ENCODE measurements at regions not wholly inside any gene's neighbourhood (a gene's known extent, or its start where the extent isn't known, plus 50 kb on each side); places are given as distances from the start of the nearest gene placed in this dataset.

DNA sequence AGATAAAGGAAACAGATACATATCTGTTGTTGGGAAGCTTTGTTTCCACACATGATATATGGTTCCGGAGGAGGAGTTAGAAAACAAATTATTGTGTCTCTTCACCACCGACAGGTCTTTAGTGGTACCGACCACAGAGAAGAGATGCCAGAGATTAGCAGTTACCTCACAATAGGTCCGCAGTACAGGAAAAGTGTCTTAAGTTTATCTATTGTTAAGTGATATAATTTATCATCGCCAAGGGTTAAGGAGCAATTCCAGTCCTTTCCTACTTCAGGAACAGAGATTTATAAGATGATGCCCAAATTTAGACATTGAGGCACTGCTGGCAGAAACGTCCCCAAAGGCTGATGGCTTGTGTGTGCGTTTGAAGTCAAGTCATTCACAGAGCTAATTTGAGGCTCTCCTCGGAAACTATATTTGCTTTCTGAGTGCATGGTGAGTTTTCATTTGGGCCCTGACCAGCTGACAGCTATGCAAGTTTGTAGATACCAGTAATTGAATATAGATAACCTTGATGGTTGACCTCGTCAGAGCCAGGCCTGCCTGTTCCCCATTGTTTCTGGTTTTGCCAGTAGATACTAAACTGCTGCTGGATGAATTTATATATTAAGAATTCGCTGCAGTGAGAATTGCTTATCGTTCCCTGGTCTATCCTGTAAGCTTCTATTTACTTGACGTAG lies 196.4 kb upstream of the IRX3 start:
- DNase-seq = no peak

- no peak for DNase-seq
These were observed 193.8 kb upstream of the IRX3 start for GRCh38 chr16:54480429-54480828.

GRCh38 chr16:54479546-54479945 lies 193.0 kb upstream of the IRX3 start:
- no peak for DNase-seq

DNA sequence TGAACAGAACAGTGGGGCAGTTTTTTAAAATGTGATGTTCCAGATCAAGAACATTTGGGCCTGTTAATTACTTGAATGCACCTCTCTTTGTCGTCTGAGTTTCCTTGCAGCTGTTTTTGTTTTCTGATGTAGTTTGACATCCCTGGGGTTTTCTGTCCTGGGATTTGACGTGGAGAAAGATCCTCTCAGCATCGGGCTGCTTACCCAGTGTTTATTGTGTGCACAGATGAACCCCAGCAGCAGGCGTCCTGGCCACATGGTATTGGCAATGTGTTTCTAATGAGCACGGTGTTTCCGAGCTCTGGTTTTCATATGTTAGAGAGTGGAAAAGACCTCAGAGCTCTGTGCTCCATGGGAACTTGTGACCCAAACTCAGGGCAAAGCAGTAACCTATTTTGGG lies 191.1 kb upstream of the IRX3 start:
- DNase-seq = no peak

GRCh38 chr16:54475019-54475601 lies 188.5 kb upstream of the IRX3 start:
- no peak for DNase-seq

GRCh38 chr16:54473226-54473993 lies 186.8 kb upstream of the IRX3 start:
- no peak for DNase-seq

- no peak for DNase-seq
These were observed 180.8 kb upstream of the IRX3 start for GRCh38 chr16:54467398-54467797.

DNA sequence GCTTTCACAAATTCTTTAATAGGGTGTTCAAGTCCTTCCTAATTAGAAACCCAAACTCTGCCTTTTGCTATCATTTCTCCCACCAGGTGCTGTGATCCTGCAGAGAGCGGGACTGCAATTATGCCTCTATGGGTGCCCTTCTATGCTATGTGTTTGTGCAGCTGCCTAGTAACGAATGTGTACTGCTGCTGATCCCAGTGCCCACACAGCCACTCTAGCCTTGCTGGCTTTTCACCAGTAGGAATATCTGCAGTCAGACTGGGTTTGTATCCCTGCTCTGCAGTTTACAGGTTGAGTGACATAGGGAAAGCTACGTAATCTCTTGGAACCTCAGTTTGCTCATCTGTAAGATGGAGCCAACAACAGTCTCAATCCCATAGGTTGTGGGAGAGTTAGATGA lies 179.6 kb upstream of the IRX3 start:
- no peak for DNase-seq

GRCh38 chr16:54465063-54465462 lies 178.5 kb upstream of the IRX3 start:
- no peak for DNase-seq

- DNase-seq = no peak
These were observed 176.2 kb upstream of the IRX3 start for GRCh38 chr16:54462771-54463170.

DNA sequence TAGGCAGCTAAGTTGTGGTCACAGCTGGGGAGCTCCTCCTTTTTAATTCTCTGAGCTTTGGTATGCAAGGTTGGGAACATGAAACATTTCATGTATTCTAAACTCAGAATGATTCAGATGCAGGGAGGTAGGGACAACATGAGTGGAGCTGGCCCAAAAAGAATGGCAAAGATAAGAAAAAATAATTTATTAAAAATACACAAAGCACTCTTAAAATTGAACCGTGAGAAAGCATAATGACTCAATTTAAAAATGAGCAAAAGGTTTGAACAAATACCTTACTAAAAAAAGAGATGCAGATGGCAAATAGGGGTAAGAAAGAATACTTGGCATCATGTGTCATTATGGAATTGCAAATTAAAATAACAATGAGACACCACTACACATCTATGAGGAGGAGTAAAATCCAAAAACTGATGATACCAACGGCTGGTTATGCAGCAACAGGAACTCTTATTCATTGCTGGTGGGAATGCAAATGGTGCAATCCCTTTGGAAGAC lies 175.6 kb upstream of the IRX3 start:
- DNase-seq = no peak

DNA sequence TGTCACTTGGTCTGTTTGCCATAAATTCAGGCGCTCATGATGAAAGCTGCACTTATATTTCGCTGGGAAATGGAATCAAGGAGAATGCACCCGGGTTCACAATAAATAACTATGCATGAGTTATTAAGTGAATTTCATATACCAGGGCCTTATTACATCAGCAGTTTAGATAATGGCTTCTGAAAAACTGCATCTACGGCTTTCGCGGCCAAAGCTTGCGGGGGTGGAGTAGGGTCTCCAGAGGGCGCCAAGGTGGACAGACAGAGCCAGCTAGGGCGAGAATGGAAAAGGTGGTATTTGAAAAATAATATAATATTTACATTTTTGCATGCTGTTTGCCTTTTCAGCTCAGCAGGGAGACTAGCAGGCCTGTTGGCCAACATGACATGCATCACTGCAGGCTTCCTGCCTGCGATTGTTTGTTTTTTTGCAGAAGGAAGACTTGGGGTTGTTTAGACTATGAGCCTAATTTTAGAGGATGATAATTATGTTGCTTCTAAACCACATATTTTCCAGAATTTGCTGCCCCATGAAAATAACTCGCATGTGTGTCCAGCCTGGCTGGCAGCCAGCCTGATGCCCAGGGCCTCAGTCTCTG lies 173.8 kb upstream of the IRX3 start:
- no peak for DNase-seq

DNA sequence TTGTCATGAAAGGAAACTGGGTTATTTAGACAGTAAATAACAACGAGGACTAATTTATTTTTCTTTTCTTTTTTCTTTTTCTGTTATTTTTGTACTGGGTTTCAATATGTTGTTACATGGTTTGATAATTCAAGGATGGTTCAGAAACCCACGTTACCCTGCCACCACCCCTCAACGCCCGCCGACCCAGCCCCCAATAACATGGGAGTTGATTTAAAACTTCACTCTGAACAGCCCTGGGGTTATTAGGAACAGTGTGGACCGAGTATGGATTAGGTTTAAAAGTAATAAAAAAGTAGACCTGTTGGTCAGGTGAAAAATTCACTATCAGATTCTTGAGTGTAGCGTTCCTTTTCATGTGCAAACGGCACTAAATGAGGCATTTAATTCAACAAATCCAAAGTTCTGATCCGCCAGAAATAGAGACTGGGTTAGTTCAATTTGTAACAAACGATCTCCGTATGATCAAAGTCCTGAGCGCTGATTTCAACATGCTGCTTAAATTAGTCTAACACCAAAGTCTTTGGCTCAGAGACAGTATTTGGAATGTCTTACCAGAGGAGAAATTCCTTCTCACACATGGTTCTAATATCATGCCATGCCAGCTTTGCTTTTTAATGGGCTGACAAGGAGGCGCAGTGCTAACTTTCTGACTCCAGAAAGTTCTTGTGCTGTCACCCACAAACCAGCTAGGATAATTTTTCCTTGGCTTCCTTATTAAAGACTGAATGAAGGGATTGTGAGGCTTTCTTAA lies 173.1 kb upstream of the IRX3 start:
- no peak for DNase-seq

DNA sequence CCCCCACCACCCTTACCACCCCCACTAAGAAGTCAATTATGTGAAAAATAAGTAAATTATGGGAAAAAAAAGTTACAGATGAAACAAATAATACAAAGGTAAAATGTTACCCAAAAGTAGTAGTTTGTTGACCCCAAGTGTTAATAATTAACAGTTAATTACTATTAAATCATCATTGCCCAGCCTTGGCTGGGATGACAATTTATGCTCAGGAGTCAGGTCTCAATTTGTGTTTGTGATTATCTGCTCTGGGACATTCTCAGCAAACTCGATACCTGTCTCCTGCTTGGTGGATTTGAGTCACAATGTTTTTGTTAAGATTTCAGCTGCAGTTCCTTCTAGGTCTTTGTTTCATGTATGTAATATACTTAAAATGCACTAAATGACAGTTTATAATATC lies 172.3 kb upstream of the IRX3 start:
- DNase-seq = no peak

DNA sequence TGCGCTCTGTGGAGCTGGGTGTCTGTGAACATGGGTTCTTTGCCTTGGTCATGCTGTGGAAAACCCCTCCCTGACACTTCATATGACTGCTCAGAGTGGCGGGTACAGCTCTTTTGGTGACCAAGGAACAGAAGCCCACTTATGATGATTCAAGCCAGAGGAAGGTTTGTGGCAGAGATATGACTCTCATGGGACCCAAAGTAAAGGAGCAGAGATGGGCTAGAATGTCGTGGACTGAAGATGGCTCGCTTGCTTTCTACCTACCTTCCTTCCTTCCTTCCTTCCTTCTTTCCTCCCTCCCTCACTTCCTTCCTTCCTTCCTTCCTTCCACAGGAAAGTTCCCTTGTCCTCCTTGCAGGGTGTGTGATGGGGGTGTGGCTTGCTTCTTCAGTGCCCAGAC lies 169.7 kb upstream of the IRX3 start:
- no peak for DNase-seq

GRCh38 chr16:54455030-54455725 lies 168.6 kb upstream of the IRX3 start:
- DNase-seq = no peak

GRCh38 chr16:54454616-54455015 lies 168.0 kb upstream of the IRX3 start:
- no peak for DNase-seq

- DNase-seq = no peak
These were observed 167.3 kb upstream of the IRX3 start for GRCh38 chr16:54453871-54454270.

GRCh38 chr16:54447576-54448440 lies 161.2 kb upstream of the IRX3 start:
- peak in 4 of 56 donors; percentile 2 to 10 (median 2) for DNase-seq

- DNase-seq = peak in 22 of 56 donors; percentile 3 to 50 (median 16)
These were observed 160.1 kb upstream of the IRX3 start for GRCh38 chr16:54446639-54447038.

All from amygdala (tissue), 56 donors.